Liver (tissue), 8 donors: ENCODE measurements at regions not wholly inside any gene's neighbourhood (a gene's known extent, or its start where the extent isn't known, plus 50 kb on each side); places are given as distances from the start of the nearest gene placed in this dataset.
"Not testable (repeated sequence)": the region's sequence is repeated elsewhere in the genome, so short reads cannot be mapped to it uniquely, and the experiment has no call there.

ENCODE experiments used
- DNase-seq: peaks from one replicate; pipeline ENCODE4 v3.0.0-alpha.2; 2017; ENCODE audit warnings: low spot score
- H3K27ac ChIP-seq, 2 donors: one replicate each; pipeline ENCODE4 v1.7.0; 2013; ENCODE audit warnings: inconsistent platforms in 2 of 2, low read length in 2 of 2, control low read depth in 1 of 2, low read depth in 1 of 2, mild to moderate bottlenecking in 1 of 2
- H3K27me3 ChIP-seq, 4 donors: one replicate each; pipeline versions ENCODE4 v1.6.1 to v1.7.0; 2013; ENCODE audit warnings: low read length in 3 of 4, inconsistent platforms in 1 of 4, mild to moderate bottlenecking in 1 of 4, moderate library complexity in 1 of 4; ENCODE audit not compliant: control insufficient read depth in 4 of 4, insufficient read depth in 4 of 4
- H3K36me3 ChIP-seq, 4 donors: one replicate each; pipeline versions ENCODE4 v1.6.1 to v1.7.0; 2013; ENCODE audit warnings: low read length in 3 of 4, mild to moderate bottlenecking in 3 of 4, low read depth in 1 of 4, moderate library complexity in 1 of 4; ENCODE audit not compliant: control insufficient read depth in 4 of 4, insufficient read depth in 3 of 4
- H3K4me1 ChIP-seq, 4 donors: one replicate each; pipeline versions ENCODE4 v1.6.1 to v1.7.0; 2013; ENCODE audit warnings: low read length in 3 of 4, mild to moderate bottlenecking in 3 of 4, moderate library complexity in 1 of 4; ENCODE audit not compliant: control insufficient read depth in 4 of 4, insufficient read depth in 4 of 4
- H3K4me3 ChIP-seq, 3 donors: one replicate each; pipeline versions ENCODE4 v1.6.1 to v1.7.0; 2013; ENCODE audit warnings: low read length in 3 of 3, control low read depth in 1 of 3, low read depth in 1 of 3, mild to moderate bottlenecking in 1 of 3
- H3K9ac ChIP-seq, 2 donors: one replicate each; pipeline ENCODE4 v1.7.0; 2013; ENCODE audit warnings: low read length in 2 of 2, mild to moderate bottlenecking in 2 of 2, moderate library complexity in 2 of 2, control low read depth in 1 of 2, low read depth in 1 of 2
- H3K9me3 ChIP-seq, 4 donors: one replicate each; pipeline versions ENCODE4 v1.6.1 to v1.7.0; 2013; ENCODE audit warnings: low read length in 3 of 4; ENCODE audit not compliant: control insufficient read depth in 4 of 4
- EGR1 ChIP-seq, 2 donors: IDR thresholded peaks; 2 replicates each; pipeline ENCODE4 v1.6.1; 2016 to 2018; ENCODE audit warnings: antibody characterized with exemption in 2 of 2, low read depth in 2 of 2
- FOXA1 ChIP-seq: IDR thresholded peaks from 2 replicates; pipeline ENCODE4 v1.6.1; 2016; ENCODE audit warnings: antibody characterized with exemption
- FOXA2 ChIP-seq: IDR thresholded peaks from 2 replicates; pipeline ENCODE4 v1.6.1; 2016; ENCODE audit warnings: antibody characterized with exemption
- GABPA ChIP-seq, 2 donors: IDR thresholded peaks in 1 of 2; conservative IDR thresholded peaks in 1 of 2; 2 replicates each; pipeline ENCODE4 v1.6.1; 2016; ENCODE audit warnings: antibody characterized with exemption in 2 of 2, mild to moderate bottlenecking in 1 of 2, moderate library complexity in 1 of 2
- HNF4A ChIP-seq, 2 donors: conservative IDR thresholded peaks; 2 replicates each; pipeline ENCODE4 v1.6.1; 2016; ENCODE audit warnings: antibody characterized with exemption in 2 of 2, mild to moderate bottlenecking in 2 of 2
- HNF4G ChIP-seq: IDR thresholded peaks from 2 replicates; pipeline ENCODE4 v1.6.1; 2016; ENCODE audit warnings: antibody characterized with exemption
- JUND ChIP-seq, 2 donors: IDR thresholded peaks; 2 replicates each; pipeline ENCODE4 v1.6.1; 2016; ENCODE audit warnings: antibody characterized with exemption in 2 of 2
- NR2F2 ChIP-seq: IDR thresholded peaks from 2 replicates; pipeline ENCODE4 v1.6.1; 2016; ENCODE audit warnings: antibody characterized with exemption
- RXRA ChIP-seq, 2 donors: IDR thresholded peaks; 2 replicates each; pipeline ENCODE4 v1.6.1; 2017 to 2018; ENCODE audit warnings: antibody characterized with exemption in 2 of 2, mild to moderate bottlenecking in 1 of 2
- SP1 ChIP-seq: IDR thresholded peaks from 2 replicates; pipeline ENCODE4 v1.6.1; 2018; ENCODE audit warnings: antibody characterized with exemption, mild to moderate bottlenecking
- TAF1 ChIP-seq: conservative IDR thresholded peaks from 2 replicates; pipeline ENCODE4 v1.6.1; 2016; ENCODE audit warnings: antibody characterized with exemption, mild to moderate bottlenecking
- YY1 ChIP-seq: IDR thresholded peaks from 2 replicates; pipeline ENCODE4 v1.6.1; 2016; ENCODE audit warnings: antibody characterized with exemption, mild to moderate bottlenecking
- WGBS: extraction: QIAGEN DNeasy Blood & Tissue Kit; methylation state at CpG from one replicate; pipeline ENCODE4 v1.1.7; 2013; 5-methylcytosine and 5-hydroxymethylcytosine counted together
- TF ChIP-seq, protein P1 (sequence below): IDR thresholded peaks from 2 replicates; pipeline ENCODE4 v1.6.1; 2016; ENCODE audit warnings: antibody characterized with exemption
- TF ChIP-seq, protein P2 (sequence below): IDR thresholded peaks from 2 replicates; pipeline ENCODE4 v1.6.1; 2016; ENCODE audit warnings: antibody characterized with exemption, mild to moderate bottlenecking
- TF ChIP-seq, protein P3 (sequence below): fragments of 150-350 bp; IDR thresholded peaks from 2 replicates; pipeline ENCODE4 v1.5.1; 2017; ENCODE audit warnings: improper control_type of control experiment, low read depth, low read length; ENCODE audit not compliant: missing input control
- TF ChIP-seq, protein P4 (sequence below): IDR thresholded peaks from 2 replicates; pipeline ENCODE4 v1.6.1; 2016; ENCODE audit warnings: antibody characterized with exemption
- donor health status: healthy.
- donor health status: healthy.
- donor health status: healthy.
- donor health status: healthy.
- donor health status: healthy.

DNA sequence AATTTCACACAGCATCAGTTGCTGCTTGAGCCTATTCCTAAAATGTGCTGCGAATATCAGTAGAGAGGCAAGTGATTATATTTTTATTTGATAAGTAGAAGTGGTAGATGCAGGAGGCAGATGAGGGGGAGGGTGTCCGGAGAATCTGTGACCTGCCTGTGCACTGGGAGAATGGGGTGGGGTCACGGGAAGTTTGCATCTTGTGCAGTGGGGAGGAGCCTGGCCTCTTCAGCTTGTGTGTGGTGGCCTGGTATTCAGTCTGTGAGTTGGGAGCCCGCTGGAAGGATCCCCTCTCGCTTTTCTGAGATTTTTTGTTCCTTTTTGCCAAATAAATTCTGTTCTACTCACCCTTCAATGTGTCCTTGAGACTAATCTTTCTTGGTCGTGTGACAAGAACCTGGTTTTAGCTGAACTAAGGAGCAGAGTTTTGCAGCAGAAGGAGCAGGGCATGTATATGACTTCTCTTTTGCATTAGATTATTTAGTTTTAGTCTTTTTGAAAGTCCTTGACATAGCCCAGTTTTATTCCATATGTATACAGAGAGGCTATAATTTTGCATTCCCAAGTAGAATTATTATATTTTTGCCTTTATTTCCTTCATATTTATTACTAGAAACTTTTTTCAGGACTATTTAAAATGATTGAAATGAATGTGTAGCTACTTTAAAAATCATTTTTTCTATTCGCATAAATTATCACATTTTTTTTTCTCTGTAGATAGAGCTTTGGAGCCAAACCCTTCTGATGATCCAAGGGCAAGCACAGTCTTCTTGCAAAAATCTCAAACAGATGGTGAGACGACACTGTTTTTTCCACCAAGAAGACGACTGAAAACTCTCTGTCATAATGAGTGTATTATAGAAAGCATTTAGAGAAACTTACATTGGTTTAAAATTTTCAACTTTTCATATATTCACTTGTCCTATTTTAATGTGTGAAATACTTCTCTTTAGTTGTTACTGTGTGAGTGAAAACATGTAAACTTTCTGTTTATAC is 1257.2 kb downstream of the UQCRFS1 start:
- no peaks in the 10 kb centered on the region for H3K4me1 ChIP-seq
- TF ChIP-seq, protein P1, sequence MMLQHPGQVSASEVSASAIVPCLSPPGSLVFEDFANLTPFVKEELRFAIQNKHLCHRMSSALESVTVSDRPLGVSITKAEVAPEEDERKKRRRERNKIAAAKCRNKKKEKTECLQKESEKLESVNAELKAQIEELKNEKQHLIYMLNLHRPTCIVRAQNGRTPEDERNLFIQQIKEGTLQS, result no peak
- TF ChIP-seq, protein P2, sequence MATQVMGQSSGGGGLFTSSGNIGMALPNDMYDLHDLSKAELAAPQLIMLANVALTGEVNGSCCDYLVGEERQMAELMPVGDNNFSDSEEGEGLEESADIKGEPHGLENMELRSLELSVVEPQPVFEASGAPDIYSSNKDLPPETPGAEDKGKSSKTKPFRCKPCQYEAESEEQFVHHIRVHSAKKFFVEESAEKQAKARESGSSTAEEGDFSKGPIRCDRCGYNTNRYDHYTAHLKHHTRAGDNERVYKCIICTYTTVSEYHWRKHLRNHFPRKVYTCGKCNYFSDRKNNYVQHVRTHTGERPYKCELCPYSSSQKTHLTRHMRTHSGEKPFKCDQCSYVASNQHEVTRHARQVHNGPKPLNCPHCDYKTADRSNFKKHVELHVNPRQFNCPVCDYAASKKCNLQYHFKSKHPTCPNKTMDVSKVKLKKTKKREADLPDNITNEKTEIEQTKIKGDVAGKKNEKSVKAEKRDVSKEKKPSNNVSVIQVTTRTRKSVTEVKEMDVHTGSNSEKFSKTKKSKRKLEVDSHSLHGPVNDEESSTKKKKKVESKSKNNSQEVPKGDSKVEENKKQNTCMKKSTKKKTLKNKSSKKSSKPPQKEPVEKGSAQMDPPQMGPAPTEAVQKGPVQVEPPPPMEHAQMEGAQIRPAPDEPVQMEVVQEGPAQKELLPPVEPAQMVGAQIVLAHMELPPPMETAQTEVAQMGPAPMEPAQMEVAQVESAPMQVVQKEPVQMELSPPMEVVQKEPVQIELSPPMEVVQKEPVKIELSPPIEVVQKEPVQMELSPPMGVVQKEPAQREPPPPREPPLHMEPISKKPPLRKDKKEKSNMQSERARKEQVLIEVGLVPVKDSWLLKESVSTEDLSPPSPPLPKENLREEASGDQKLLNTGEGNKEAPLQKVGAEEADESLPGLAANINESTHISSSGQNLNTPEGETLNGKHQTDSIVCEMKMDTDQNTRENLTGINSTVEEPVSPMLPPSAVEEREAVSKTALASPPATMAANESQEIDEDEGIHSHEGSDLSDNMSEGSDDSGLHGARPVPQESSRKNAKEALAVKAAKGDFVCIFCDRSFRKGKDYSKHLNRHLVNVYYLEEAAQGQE, result no peak
- TF ChIP-seq SP1 (no peak), NR2F2 (no peak), FOXA2 (no peak), JUND (IDR thresholded peaks at IDR 0.05) (no peak), TAF1 (no peak), EGR1 (IDR thresholded peaks at IDR 0.05; ENCODE audit: low read depth in 2 of 2) (no peak), HNF4A (conservative IDR thresholded peaks at IDR 0.05) (no peak), HNF4G (no peak), GABPA (IDR thresholded peaks at IDR 0.05 in 1 of 2, conservative IDR thresholded peaks at IDR 0.05 in 1 of 2) (no peak), YY1 (no peak), FOXA1 (no peak), RXRA (IDR thresholded peaks at IDR 0.05) (no peak)
- TF ChIP-seq, protein P3, sequence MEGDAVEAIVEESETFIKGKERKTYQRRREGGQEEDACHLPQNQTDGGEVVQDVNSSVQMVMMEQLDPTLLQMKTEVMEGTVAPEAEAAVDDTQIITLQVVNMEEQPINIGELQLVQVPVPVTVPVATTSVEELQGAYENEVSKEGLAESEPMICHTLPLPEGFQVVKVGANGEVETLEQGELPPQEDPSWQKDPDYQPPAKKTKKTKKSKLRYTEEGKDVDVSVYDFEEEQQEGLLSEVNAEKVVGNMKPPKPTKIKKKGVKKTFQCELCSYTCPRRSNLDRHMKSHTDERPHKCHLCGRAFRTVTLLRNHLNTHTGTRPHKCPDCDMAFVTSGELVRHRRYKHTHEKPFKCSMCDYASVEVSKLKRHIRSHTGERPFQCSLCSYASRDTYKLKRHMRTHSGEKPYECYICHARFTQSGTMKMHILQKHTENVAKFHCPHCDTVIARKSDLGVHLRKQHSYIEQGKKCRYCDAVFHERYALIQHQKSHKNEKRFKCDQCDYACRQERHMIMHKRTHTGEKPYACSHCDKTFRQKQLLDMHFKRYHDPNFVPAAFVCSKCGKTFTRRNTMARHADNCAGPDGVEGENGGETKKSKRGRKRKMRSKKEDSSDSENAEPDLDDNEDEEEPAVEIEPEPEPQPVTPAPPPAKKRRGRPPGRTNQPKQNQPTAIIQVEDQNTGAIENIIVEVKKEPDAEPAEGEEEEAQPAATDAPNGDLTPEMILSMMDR, result no peak
- TF ChIP-seq, protein P4, sequence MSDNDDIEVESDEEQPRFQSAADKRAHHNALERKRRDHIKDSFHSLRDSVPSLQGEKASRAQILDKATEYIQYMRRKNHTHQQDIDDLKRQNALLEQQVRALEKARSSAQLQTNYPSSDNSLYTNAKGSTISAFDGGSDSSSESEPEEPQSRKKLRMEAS, result no peak
- 46% methylated on average over 9 of the region's 9 CpGs for WGBS

DNA sequence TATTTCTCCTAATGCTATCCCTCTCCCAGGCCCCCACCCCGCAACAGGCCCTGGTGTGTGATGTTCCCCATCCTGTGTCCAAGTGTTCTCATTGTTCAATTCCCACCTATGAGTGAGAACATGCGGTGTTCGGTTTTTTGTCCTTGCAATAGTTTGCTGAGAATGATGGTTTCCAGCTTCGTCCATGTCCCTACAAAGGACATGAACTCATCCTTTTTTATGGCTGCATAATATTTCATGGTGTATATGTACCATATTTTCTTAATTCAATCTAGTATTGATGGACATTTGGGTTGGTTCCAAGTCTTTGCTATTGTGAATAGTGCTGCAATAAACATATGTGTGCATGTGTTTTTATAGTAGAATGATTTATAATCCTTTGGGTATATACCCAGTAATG is 1270.3 kb downstream of the UQCRFS1 start:
- not testable (repeated sequence) for H3K4me1 ChIP-seq, H3K36me3 ChIP-seq, H3K4me3 ChIP-seq, H3K9ac ChIP-seq, DNase-seq, H3K9me3 ChIP-seq, H3K27ac ChIP-seq, H3K27me3 ChIP-seq
- 73% methylated on average over 4 of the region's 4 CpGs for WGBS

More for the DNA sequence above, 1257.2 kb downstream of the UQCRFS1 start:
- no peaks in the 10 kb centered on the region for H3K27me3 ChIP-seq
- H3K36me3 ChIP-seq, result no peaks in the 10 kb centered on the region
- DNase-seq, result no peak
- no peaks in the 10 kb centered on the region for H3K9me3 ChIP-seq
- no peak overlapping the region for H3K9ac ChIP-seq
- no peak overlapping the region for H3K4me3 ChIP-seq
- H3K27ac ChIP-seq, result no peak overlapping the region
